Ishikawa (cell line): ENCODE measurements at regions not wholly inside any gene's neighbourhood (a gene's known extent, or its start where the extent isn't known, plus 50 kb on each side); places are given as distances from the start of the nearest gene placed in this dataset.

Experiments used
- CEBPB ChIP-seq: IDR thresholded peaks from 2 replicates; pipeline ENCODE4 v1.6.1; 2012
- EGR1 ChIP-seq: IDR thresholded peaks from 2 replicates; pipeline ENCODE4 v1.6.1; 2012
- EP300 ChIP-seq: IDR thresholded peaks from 2 replicates; pipeline ENCODE4 v1.6.1; 2012; ENCODE audit warnings: borderline replicate concordance
- FOXM1 ChIP-seq: IDR thresholded peaks from 2 replicates; pipeline ENCODE4 v1.6.1; 2012; ENCODE audit warnings: low read depth, borderline replicate concordance
- MAX ChIP-seq: IDR thresholded peaks from 2 replicates; pipeline ENCODE4 v1.6.1; 2012
- NFIC ChIP-seq: IDR thresholded peaks from 2 replicates; pipeline ENCODE4 v1.6.1; 2012
- RAD21 ChIP-seq: IDR thresholded peaks from 2 replicates; pipeline ENCODE4 v1.6.1; 2012; ENCODE audit warnings: low read depth
- TAF1 ChIP-seq: IDR thresholded peaks from 2 replicates; pipeline ENCODE4 v1.6.1; 2012; ENCODE audit warnings: low read depth, mild to moderate bottlenecking
- TCF12 ChIP-seq: IDR thresholded peaks from 2 replicates; pipeline ENCODE4 v1.6.1; 2012; ENCODE audit warnings: low read depth
- TEAD4 ChIP-seq: IDR thresholded peaks from 2 replicates; pipeline ENCODE4 v1.6.1; 2012
- YY1 ChIP-seq: IDR thresholded peaks from 2 replicates; pipeline ENCODE4 v1.6.1; 2012; ENCODE audit warnings: low read depth
- TF ChIP-seq, protein P1 (sequence below): IDR thresholded peaks from 2 replicates; pipeline ENCODE4 v1.6.1; 2012; ENCODE audit warnings: low read depth, mild to moderate bottlenecking
- TF ChIP-seq, protein P2 (sequence below): IDR thresholded peaks from 2 replicates; pipeline ENCODE4 v1.6.1; 2012

GRCh38 chr5:148734518-148734917 lies 80.2 kb upstream of the HTR4 start:
- TF ChIP-seq CEBPB (no peak), FOXM1 (no peak), TCF12 (no peak), EP300 (no peak), MAX (no peak), YY1 (no peak), TAF1 (no peak), NFIC (no peak), EGR1 (no peak), RAD21 (no peak), TEAD4 (no peak)
- TF ChIP-seq, protein P1, sequence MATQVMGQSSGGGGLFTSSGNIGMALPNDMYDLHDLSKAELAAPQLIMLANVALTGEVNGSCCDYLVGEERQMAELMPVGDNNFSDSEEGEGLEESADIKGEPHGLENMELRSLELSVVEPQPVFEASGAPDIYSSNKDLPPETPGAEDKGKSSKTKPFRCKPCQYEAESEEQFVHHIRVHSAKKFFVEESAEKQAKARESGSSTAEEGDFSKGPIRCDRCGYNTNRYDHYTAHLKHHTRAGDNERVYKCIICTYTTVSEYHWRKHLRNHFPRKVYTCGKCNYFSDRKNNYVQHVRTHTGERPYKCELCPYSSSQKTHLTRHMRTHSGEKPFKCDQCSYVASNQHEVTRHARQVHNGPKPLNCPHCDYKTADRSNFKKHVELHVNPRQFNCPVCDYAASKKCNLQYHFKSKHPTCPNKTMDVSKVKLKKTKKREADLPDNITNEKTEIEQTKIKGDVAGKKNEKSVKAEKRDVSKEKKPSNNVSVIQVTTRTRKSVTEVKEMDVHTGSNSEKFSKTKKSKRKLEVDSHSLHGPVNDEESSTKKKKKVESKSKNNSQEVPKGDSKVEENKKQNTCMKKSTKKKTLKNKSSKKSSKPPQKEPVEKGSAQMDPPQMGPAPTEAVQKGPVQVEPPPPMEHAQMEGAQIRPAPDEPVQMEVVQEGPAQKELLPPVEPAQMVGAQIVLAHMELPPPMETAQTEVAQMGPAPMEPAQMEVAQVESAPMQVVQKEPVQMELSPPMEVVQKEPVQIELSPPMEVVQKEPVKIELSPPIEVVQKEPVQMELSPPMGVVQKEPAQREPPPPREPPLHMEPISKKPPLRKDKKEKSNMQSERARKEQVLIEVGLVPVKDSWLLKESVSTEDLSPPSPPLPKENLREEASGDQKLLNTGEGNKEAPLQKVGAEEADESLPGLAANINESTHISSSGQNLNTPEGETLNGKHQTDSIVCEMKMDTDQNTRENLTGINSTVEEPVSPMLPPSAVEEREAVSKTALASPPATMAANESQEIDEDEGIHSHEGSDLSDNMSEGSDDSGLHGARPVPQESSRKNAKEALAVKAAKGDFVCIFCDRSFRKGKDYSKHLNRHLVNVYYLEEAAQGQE, result no peak
- TF ChIP-seq, protein P2, sequence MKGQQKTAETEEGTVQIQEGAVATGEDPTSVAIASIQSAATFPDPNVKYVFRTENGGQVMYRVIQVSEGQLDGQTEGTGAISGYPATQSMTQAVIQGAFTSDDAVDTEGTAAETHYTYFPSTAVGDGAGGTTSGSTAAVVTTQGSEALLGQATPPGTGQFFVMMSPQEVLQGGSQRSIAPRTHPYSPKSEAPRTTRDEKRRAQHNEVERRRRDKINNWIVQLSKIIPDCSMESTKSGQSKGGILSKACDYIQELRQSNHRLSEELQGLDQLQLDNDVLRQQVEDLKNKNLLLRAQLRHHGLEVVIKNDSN, result no peak
